GM23338 (cell line): ENCODE measurements at regions not wholly inside any gene's neighbourhood (a gene's known extent, or its start where the extent isn't known, plus 50 kb on each side); places are given as distances from the start of the nearest gene placed in this dataset.

Experiments
- ATAC-seq: fragments of 200-7000 bp; cut with Tn5 transposase; 3 replicates; pipeline ENCODE4 v1.9.1; 2020
- DNase-seq: peaks from one replicate; pipeline ENCODE4 v3.0.0-alpha.2; 2015; ENCODE audit warnings: low spot score
- H2AFZ ChIP-seq: fragments of 200-600 bp; sonication (generic); 2 replicates; pipeline ENCODE4 v1.8.0; 2016; ENCODE audit warnings: antibody characterized with exemption, mild to moderate bottlenecking, moderate library complexity
- H3F3A ChIP-seq: fragments of 200-600 bp; sonication (generic); replicated peaks from 2 replicates; pipeline ENCODE4 v1.8.0; 2017; ENCODE audit warnings: antibody characterized with exemption, mixed run types, low read depth
- H3K27ac ChIP-seq: fragments of 200-600 bp; sonication (generic); 2 replicates; pipeline ENCODE4 v1.6.1; 2016; ENCODE audit warnings: low read depth
- H3K27me3 ChIP-seq: fragments of 200-600 bp; sonication (generic); 2 replicates; pipeline ENCODE4 v1.8.0; 2016; ENCODE audit warnings: mild to moderate bottlenecking, mixed run types, moderate library complexity; ENCODE audit not compliant: insufficient read depth
- H3K36me3 ChIP-seq: fragments of 200-600 bp; sonication (generic); 2 replicates; pipeline ENCODE4 v1.8.0; 2016; ENCODE audit warnings: mild to moderate bottlenecking; ENCODE audit not compliant: insufficient read depth
- H3K4me1 ChIP-seq: fragments of 200-600 bp; sonication (generic); 2 replicates; pipeline ENCODE4 v1.8.0; 2016; ENCODE audit warnings: mild to moderate bottlenecking, moderate library complexity; ENCODE audit not compliant: insufficient read depth
- H3K4me2 ChIP-seq: fragments of 200-600 bp; sonication (generic); 2 replicates; pipeline ENCODE4 v1.7.1; 2017; ENCODE audit warnings: mixed run types
- H3K4me3 ChIP-seq: fragments of 200-600 bp; sonication (generic); 2 replicates; pipeline ENCODE4 v1.6.1; 2016; ENCODE audit warnings: mixed run types
- H3K79me2 ChIP-seq: fragments of 200-600 bp; sonication (generic); replicated peaks from 2 replicates; pipeline ENCODE4 v1.8.0; 2017; ENCODE audit warnings: mild to moderate bottlenecking; ENCODE audit not compliant: insufficient read depth
- H3K9me2 ChIP-seq: fragments of 200-600 bp; sonication (generic); 2 replicates; pipeline ENCODE4 v1.8.0; 2017; ENCODE audit not compliant: insufficient read depth
- H4K20me1 ChIP-seq: fragments of 200-600 bp; sonication (generic); replicated peaks from 2 replicates; pipeline ENCODE4 v1.8.0; 2017; ENCODE audit warnings: mild to moderate bottlenecking; ENCODE audit not compliant: insufficient read depth
- H3K27ac Mint-ChIP-seq: 2 replicates; pipeline ENCODE4 v1.8.0; 2020; ENCODE audit warnings: inconsistent platforms, mild to moderate bottlenecking, moderate library complexity, mixed read lengths
- H3K27me3 Mint-ChIP-seq: 3 replicates; pipeline ENCODE4 v1.8.0; 2022; ENCODE audit warnings: low read depth, mild to moderate bottlenecking, moderate library complexity, mixed read lengths, inconsistent platforms; ENCODE audit not compliant: insufficient read depth, poor library complexity
- H3K36me3 Mint-ChIP-seq: 3 replicates; pipeline ENCODE4 v1.8.0; 2021; ENCODE audit warnings: low read depth, mild to moderate bottlenecking, inconsistent platforms, moderate library complexity, mixed read lengths
- H3K4me1 Mint-ChIP-seq: 3 replicates; pipeline ENCODE4 v1.8.0; 2020; ENCODE audit warnings: mild to moderate bottlenecking, inconsistent platforms, mixed read lengths
- H3K4me3 Mint-ChIP-seq: 3 replicates; pipeline ENCODE4 v1.8.0; 2021; ENCODE audit warnings: moderate library complexity, mild to moderate bottlenecking, inconsistent platforms, mixed read lengths
- H3K9me3 Mint-ChIP-seq: 3 replicates; pipeline ENCODE4 v1.8.0; 2020; ENCODE audit warnings: moderate library complexity, mild to moderate bottlenecking, inconsistent platforms, mixed read lengths
- CREB1 ChIP-seq: fragments of 250-450 bp; sonication (Bioruptor Pico); IDR thresholded peaks from 2 replicates; pipeline ENCODE4 v1.5.0; 2020; ENCODE audit warnings: low read depth, mild to moderate bottlenecking, moderate library complexity
- ETS1 ChIP-seq: IDR thresholded peaks from 2 replicates; pipeline ENCODE4 v1.6.1; 2016; ENCODE audit warnings: antibody characterized with exemption
- EZH2 ChIP-seq: fragments of 200-600 bp; sonication (generic); IDR thresholded peaks from one replicate; pipeline ENCODE4 v1.8.0; 2017; ENCODE audit warnings: antibody characterized with exemption, mild to moderate bottlenecking, low read depth; ENCODE audit not compliant: unreplicated experiment
- EZH2phosphoT487 ChIP-seq: fragments of 200-600 bp; sonication (generic); IDR thresholded peaks from one replicate; pipeline ENCODE4 v1.8.1; 2018; ENCODE audit warnings: antibody characterized with exemption; ENCODE audit not compliant: unreplicated experiment
- JUNB ChIP-seq: IDR thresholded peaks from one replicate; pipeline ENCODE4 v1.6.1; 2016; ENCODE audit warnings: antibody characterized with exemption; ENCODE audit not compliant: unreplicated experiment
- NANOG ChIP-seq: IDR thresholded peaks from 2 replicates; pipeline ENCODE4 v1.6.1; 2016; ENCODE audit warnings: antibody characterized with exemption, borderline replicate concordance
- POLR2AphosphoS5 ChIP-seq: IDR thresholded peaks from 2 replicates; pipeline ENCODE4 v1.6.1; 2016; ENCODE audit warnings: antibody characterized with exemption, low read depth
- STAT1 ChIP-seq: IDR thresholded peaks from one replicate; pipeline ENCODE4 v1.6.1; 2016; ENCODE audit warnings: antibody characterized with exemption; ENCODE audit not compliant: unreplicated experiment
- ZNF114 ChIP-seq: fragments of 250-450 bp; sonication (Bioruptor Pico); IDR thresholded peaks from 2 replicates; pipeline ENCODE4 v1.5.0; 2020; ENCODE audit warnings: mild to moderate bottlenecking, moderate library complexity
- ZNF331 ChIP-seq: fragments of 250-450 bp; sonication (Bioruptor Pico); IDR thresholded peaks from 2 replicates; pipeline ENCODE4 v1.5.0; 2020; ENCODE audit warnings: low read depth, mild to moderate bottlenecking, moderate library complexity
- ZNF462 ChIP-seq: fragments of 250-450 bp; sonication (Bioruptor Pico); IDR thresholded peaks from 2 replicates; pipeline ENCODE4 v1.5.0; 2020; ENCODE audit warnings: mild to moderate bottlenecking, moderate library complexity
- TF ChIP-seq, protein P1 (sequence below): IDR thresholded peaks from one replicate; pipeline ENCODE4 v1.6.1; 2018; ENCODE audit warnings: antibody characterized with exemption; ENCODE audit not compliant: unreplicated experiment
- TF ChIP-seq, protein P2 (sequence below), 2 experiments: fragments of 200-600 bp in 1 of 2; sonication (generic) in 1 of 2; conservative IDR thresholded peaks; 2 replicates each; pipeline versions ENCODE4 v1.5.1 to v1.6.1; 2016 to 2017; ENCODE audit warnings: antibody characterized with exemption in 2 of 2, low read depth in 2 of 2, mild to moderate bottlenecking in 2 of 2, moderate library complexity in 1 of 2

DNA sequence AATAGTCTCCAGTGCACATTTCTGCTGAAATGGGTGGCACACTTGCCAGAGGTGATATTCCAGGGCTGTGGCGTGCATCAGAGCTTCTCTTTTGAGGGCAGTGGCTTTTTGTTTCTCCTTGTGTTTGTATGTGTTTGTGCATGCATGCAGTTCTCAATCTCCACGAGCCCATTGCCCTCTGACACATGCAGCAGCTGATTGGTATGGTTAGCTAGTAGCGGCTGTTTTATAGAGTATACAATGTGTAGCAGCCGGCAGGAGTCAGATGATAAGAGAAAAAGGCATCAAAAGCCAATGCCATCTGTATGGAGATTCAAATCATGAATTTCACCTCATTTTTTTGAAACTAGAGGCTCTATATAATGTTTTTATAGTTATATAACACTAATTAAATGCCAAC is 616.9 kb upstream of the STXBP6 start:
- no peak overlapping the region for H2AFZ ChIP-seq
- no peaks in the 10 kb centered on the region for H3K79me2 ChIP-seq
- H3K27me3 ChIP-seq = no peaks in the 10 kb centered on the region
- peaks cover 3% of the 10 kb centered on the region for H3K4me1 Mint-ChIP-seq
- no peak overlapping the region for H3K27ac Mint-ChIP-seq
- ATAC-seq (no peak), DNase-seq (no peak)
- no peak overlapping the region for H3K4me3 ChIP-seq
- H3F3A ChIP-seq = no peaks in the 10 kb centered on the region
- H3K9me3 Mint-ChIP-seq = peaks cover 2% of the 10 kb centered on the region; the same call in 1 of the 3 replicates
- TF ChIP-seq EZH2 (no peak), ZNF462 (CRISPR knock-in tag) (no peak), EZH2phosphoT487 (no peak), JUNB (no peak), STAT1 (no peak), ZNF331 (CRISPR knock-in tag) (no peak), CREB1 (CRISPR knock-in tag) (no peak), ETS1 (no peak), ZNF114 (CRISPR knock-in tag) (no peak), NANOG (no peak), POLR2AphosphoS5 (no peak)
- TF ChIP-seq, protein P1, sequence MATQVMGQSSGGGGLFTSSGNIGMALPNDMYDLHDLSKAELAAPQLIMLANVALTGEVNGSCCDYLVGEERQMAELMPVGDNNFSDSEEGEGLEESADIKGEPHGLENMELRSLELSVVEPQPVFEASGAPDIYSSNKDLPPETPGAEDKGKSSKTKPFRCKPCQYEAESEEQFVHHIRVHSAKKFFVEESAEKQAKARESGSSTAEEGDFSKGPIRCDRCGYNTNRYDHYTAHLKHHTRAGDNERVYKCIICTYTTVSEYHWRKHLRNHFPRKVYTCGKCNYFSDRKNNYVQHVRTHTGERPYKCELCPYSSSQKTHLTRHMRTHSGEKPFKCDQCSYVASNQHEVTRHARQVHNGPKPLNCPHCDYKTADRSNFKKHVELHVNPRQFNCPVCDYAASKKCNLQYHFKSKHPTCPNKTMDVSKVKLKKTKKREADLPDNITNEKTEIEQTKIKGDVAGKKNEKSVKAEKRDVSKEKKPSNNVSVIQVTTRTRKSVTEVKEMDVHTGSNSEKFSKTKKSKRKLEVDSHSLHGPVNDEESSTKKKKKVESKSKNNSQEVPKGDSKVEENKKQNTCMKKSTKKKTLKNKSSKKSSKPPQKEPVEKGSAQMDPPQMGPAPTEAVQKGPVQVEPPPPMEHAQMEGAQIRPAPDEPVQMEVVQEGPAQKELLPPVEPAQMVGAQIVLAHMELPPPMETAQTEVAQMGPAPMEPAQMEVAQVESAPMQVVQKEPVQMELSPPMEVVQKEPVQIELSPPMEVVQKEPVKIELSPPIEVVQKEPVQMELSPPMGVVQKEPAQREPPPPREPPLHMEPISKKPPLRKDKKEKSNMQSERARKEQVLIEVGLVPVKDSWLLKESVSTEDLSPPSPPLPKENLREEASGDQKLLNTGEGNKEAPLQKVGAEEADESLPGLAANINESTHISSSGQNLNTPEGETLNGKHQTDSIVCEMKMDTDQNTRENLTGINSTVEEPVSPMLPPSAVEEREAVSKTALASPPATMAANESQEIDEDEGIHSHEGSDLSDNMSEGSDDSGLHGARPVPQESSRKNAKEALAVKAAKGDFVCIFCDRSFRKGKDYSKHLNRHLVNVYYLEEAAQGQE = no peak
- TF ChIP-seq, protein P2, sequence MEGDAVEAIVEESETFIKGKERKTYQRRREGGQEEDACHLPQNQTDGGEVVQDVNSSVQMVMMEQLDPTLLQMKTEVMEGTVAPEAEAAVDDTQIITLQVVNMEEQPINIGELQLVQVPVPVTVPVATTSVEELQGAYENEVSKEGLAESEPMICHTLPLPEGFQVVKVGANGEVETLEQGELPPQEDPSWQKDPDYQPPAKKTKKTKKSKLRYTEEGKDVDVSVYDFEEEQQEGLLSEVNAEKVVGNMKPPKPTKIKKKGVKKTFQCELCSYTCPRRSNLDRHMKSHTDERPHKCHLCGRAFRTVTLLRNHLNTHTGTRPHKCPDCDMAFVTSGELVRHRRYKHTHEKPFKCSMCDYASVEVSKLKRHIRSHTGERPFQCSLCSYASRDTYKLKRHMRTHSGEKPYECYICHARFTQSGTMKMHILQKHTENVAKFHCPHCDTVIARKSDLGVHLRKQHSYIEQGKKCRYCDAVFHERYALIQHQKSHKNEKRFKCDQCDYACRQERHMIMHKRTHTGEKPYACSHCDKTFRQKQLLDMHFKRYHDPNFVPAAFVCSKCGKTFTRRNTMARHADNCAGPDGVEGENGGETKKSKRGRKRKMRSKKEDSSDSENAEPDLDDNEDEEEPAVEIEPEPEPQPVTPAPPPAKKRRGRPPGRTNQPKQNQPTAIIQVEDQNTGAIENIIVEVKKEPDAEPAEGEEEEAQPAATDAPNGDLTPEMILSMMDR (conservative IDR thresholded peaks at IDR 0.05; ENCODE audit: low read depth in 2 of 2) = no peak
- H3K9me2 ChIP-seq = 0 out of 2 replicates have a peak, but pooled peaks cover 4% of the 10 kb centered on the region
- H4K20me1 ChIP-seq = no peaks in the 10 kb centered on the region
- no peaks in the 10 kb centered on the region for H3K36me3 Mint-ChIP-seq
- no peaks in the 10 kb centered on the region for H3K36me3 ChIP-seq
- peaks cover 3% of the 10 kb centered on the region for H3K27me3 Mint-ChIP-seq
- no peak overlapping the region for H3K27ac ChIP-seq
- H3K4me1 ChIP-seq = no peaks in the 10 kb centered on the region
- H3K4me2 ChIP-seq = no peak overlapping the region
- no peak overlapping the region for H3K4me3 Mint-ChIP-seq
